ENCODE measurements at regions not wholly inside any gene's neighbourhood (a gene's known extent, or its start where the extent isn't known, plus 50 kb on each side); places are given as distances from the start of the nearest gene placed in this dataset.
A peak's percentile ranks its signal among the peaks of the same experiment; 100 is the strongest.
"Not testable (repeated sequence)": the region's sequence is repeated elsewhere in the genome, so short reads cannot be mapped to it uniquely, and the experiment has no call there.

DNA sequence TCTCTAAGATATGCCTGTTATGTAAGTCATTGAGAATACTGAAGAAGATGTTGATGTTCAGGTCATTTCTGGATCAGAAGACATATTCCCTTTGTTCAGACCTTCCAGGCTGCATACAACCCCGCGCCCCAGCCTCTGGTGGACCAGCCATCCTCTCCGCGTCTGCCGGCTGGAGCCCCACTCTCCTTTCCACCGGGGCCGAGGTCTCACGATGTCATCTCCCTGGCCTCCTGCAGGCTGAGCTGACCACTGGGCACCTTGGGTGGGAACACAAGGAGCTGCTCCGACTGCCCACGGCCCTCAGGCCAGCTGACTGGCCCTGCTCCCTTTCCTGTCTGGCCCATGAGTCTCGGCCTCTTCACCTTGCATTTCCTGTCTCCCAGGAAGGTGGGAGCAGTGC, 124.6 kb downstream of the SHANK2 start:
- Histone ChIP-seq H3K4me1 (ENCODE audit: control insufficient read depth in 2 of 2, insufficient read depth in 2 of 2, low read length in 2 of 2) (no peaks in the 10 kb centered on the region), H3K27ac (ENCODE audit: low read depth in 1 of 2, low read length in 1 of 2) (no peak overlapping the region), H3K27me3 (ENCODE audit: control insufficient read depth in 2 of 2, insufficient read depth in 1 of 2, low read length in 1 of 2) (no peaks in the 10 kb centered on the region), H3K36me3 (ENCODE audit: control insufficient read depth in 2 of 2, insufficient read depth in 2 of 2, low read length in 1 of 2) (no peaks in the 10 kb centered on the region), H3K9me3 (ENCODE audit: control insufficient read depth in 2 of 2, insufficient read depth in 1 of 2, low read length in 1 of 2) (no peaks in the 10 kb centered on the region), H3K4me3 (ENCODE audit: low read length in 2 of 2) (no peak overlapping the region)
- no peak for DNase-seq (ENCODE audit: low read depth in 6 of 9, low spot score in 9 of 9)
- 91% methylated on average over 11 of the region's 11 CpGs for WGBS

GRCh38 chr11:71126401-71126800, 126.0 kb downstream of the SHANK2 start:
- H3K27me3 ChIP-seq (ENCODE audit: control insufficient read depth in 2 of 2, insufficient read depth in 1 of 2, low read length in 1 of 2); H3K9me3 ChIP-seq (ENCODE audit: control insufficient read depth in 2 of 2, insufficient read depth in 1 of 2, low read length in 1 of 2); H3K4me3 ChIP-seq (ENCODE audit: low read length in 2 of 2); H3K4me1 ChIP-seq (ENCODE audit: control insufficient read depth in 2 of 2, insufficient read depth in 2 of 2, low read length in 2 of 2); H3K36me3 ChIP-seq (ENCODE audit: control insufficient read depth in 2 of 2, insufficient read depth in 2 of 2, low read length in 1 of 2); H3K27ac ChIP-seq (ENCODE audit: low read depth in 1 of 2, low read length in 1 of 2); DNase-seq (ENCODE audit: low read depth in 6 of 9, low spot score in 9 of 9): not testable (repeated sequence)
- WGBS: 80% methylated on average over 5 of the region's 5 CpGs

DNA sequence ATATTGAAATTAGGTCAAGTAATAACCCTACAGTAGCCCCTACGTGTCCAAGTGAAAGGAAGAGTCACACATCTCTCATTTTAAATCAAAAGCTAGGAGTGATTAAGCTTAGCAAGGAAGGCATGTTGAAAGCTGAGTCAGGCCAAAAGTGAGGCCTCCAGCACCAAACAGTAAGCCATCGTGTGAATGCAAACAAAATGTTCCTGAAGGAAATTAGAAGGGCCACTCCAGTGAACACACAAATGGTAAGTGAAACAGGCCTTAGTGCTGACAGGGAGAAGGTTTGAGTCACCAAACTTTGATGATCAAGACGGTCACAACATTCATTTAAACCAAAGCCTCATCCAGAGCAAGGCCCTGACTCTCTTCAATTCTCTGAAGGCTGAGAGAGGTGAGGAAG, 127.2 kb downstream of the SHANK2 start:
- H3K27ac ChIP-seq (ENCODE audit: low read depth in 1 of 2, low read length in 1 of 2): no peak overlapping the region
- H3K4me1 ChIP-seq (ENCODE audit: control insufficient read depth in 2 of 2, insufficient read depth in 2 of 2, low read length in 2 of 2): no peaks in the 10 kb centered on the region
- H3K27me3 ChIP-seq (ENCODE audit: control insufficient read depth in 2 of 2, insufficient read depth in 1 of 2, low read length in 1 of 2): no peaks in the 10 kb centered on the region
- H3K9me3 ChIP-seq (ENCODE audit: control insufficient read depth in 2 of 2, insufficient read depth in 1 of 2, low read length in 1 of 2): no peaks in the 10 kb centered on the region
- H3K4me3 ChIP-seq (ENCODE audit: low read length in 2 of 2): no peak overlapping the region
- no peak for DNase-seq (ENCODE audit: low read depth in 6 of 9, low spot score in 9 of 9)
- WGBS: 81% methylated on average over 3 of the region's 3 CpGs
- H3K36me3 ChIP-seq (ENCODE audit: control insufficient read depth in 2 of 2, insufficient read depth in 2 of 2, low read length in 1 of 2): no peaks in the 10 kb centered on the region

DNA sequence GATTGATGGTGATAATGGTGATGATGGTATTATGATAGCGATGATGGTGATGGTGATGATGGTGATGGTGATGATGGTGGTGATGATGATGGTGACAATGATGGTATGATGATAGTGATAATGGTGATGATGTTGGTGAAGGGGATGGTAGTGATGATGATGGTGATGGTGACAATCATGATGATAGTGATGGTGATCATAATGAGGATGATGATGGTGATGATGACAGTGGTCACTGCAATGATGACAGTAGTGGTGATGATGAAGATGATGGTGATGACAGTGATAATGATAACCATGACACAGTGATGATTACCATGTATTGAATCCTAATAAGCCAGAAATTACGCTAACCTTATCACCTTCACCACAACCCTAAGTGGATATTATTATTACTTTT, 128.2 kb downstream of the SHANK2 start:
- no peak for DNase-seq (ENCODE audit: low read depth in 6 of 9, low spot score in 9 of 9)
- Histone ChIP-seq H3K27ac (ENCODE audit: low read depth in 1 of 2, low read length in 1 of 2) (no peak overlapping the region), H3K9me3 (ENCODE audit: control insufficient read depth in 2 of 2, insufficient read depth in 1 of 2, low read length in 1 of 2) (no peaks in the 10 kb centered on the region), H3K36me3 (ENCODE audit: control insufficient read depth in 2 of 2, insufficient read depth in 2 of 2, low read length in 1 of 2) (no peaks in the 10 kb centered on the region), H3K27me3 (ENCODE audit: control insufficient read depth in 2 of 2, insufficient read depth in 1 of 2, low read length in 1 of 2) (no peaks in the 10 kb centered on the region), H3K4me1 (ENCODE audit: control insufficient read depth in 2 of 2, insufficient read depth in 2 of 2, low read length in 2 of 2) (no peaks in the 10 kb centered on the region), H3K4me3 (ENCODE audit: low read length in 2 of 2) (no peak overlapping the region)
- WGBS: 96% methylated on average over 2 of the region's 2 CpGs

GRCh38 chr11:71120471-71120896, 131.9 kb downstream of the SHANK2 start:
- WGBS: 27% methylated on average over 7 of the region's 7 CpGs
- no peak overlapping the region for H3K4me3 ChIP-seq (ENCODE audit: low read length in 2 of 2)
- peak in 1 of 9 donors; percentile 1 for DNase-seq (ENCODE audit: low read depth in 6 of 9, low spot score in 9 of 9)
- no peaks in the 10 kb centered on the region for H3K27me3 ChIP-seq (ENCODE audit: control insufficient read depth in 2 of 2, insufficient read depth in 1 of 2, low read length in 1 of 2)
- H3K36me3 ChIP-seq (ENCODE audit: control insufficient read depth in 2 of 2, insufficient read depth in 2 of 2, low read length in 1 of 2): no peaks in the 10 kb centered on the region
- no peaks in the 10 kb centered on the region for H3K4me1 ChIP-seq (ENCODE audit: control insufficient read depth in 2 of 2, insufficient read depth in 2 of 2, low read length in 2 of 2)
- H3K27ac ChIP-seq (ENCODE audit: low read depth in 1 of 2, low read length in 1 of 2): no peak overlapping the region
- no peaks in the 10 kb centered on the region for H3K9me3 ChIP-seq (ENCODE audit: control insufficient read depth in 2 of 2, insufficient read depth in 1 of 2, low read length in 1 of 2)

GRCh38 chr11:71119656-71120269, 132.6 kb downstream of the SHANK2 start:
- Histone ChIP-seq H3K9me3 (ENCODE audit: control insufficient read depth in 2 of 2, insufficient read depth in 1 of 2, low read length in 1 of 2) (no peaks in the 10 kb centered on the region), H3K4me3 (ENCODE audit: low read length in 2 of 2) (no peak overlapping the region), H3K27me3 (ENCODE audit: control insufficient read depth in 2 of 2, insufficient read depth in 1 of 2, low read length in 1 of 2) (no peaks in the 10 kb centered on the region), H3K4me1 (ENCODE audit: control insufficient read depth in 2 of 2, insufficient read depth in 2 of 2, low read length in 2 of 2) (no peaks in the 10 kb centered on the region), H3K27ac (ENCODE audit: low read depth in 1 of 2, low read length in 1 of 2) (no peak overlapping the region), H3K36me3 (ENCODE audit: control insufficient read depth in 2 of 2, insufficient read depth in 2 of 2, low read length in 1 of 2) (no peaks in the 10 kb centered on the region)
- no peak for DNase-seq (ENCODE audit: low read depth in 6 of 9, low spot score in 9 of 9)
- 92% methylated on average over 9 of the region's 9 CpGs for WGBS

DNA sequence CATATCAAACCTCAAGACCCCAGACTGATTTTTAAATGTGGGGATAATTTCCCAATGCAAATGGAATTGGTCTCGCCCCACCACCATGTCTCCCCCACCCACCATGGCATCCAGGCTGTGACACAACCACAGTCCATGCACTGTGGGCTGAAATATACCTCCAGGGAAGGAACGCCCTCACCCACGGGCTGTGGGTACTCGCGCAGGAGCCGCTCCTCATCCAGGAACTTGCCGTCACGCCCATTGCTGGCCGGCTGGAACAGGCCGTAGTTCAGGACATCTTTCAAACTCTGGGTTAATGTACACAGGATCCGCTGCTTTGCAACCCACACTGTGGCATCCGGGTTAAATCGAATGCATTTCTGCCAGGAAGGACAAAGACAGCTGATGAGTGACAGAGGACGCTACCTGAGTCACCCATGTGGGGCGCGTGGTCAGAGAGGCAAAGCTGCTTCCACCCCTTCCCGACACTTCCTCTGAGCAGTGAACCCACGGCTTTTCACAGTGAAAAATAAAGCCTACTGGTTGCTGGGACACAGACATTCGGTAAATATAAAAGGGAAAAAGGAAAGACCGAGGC, 133.6 kb downstream of the SHANK2 start:
- no peaks in the 10 kb centered on the region for H3K36me3 ChIP-seq (ENCODE audit: control insufficient read depth in 2 of 2, insufficient read depth in 2 of 2, low read length in 1 of 2)
- no peaks in the 10 kb centered on the region for H3K4me1 ChIP-seq (ENCODE audit: control insufficient read depth in 2 of 2, insufficient read depth in 2 of 2, low read length in 2 of 2)
- DNase-seq (ENCODE audit: low read depth in 6 of 9, low spot score in 9 of 9): no peak
- no peaks in the 10 kb centered on the region for H3K27me3 ChIP-seq (ENCODE audit: control insufficient read depth in 2 of 2, insufficient read depth in 1 of 2, low read length in 1 of 2)
- WGBS: 90% methylated on average over 20 of the region's 20 CpGs
- no peaks in the 10 kb centered on the region for H3K9me3 ChIP-seq (ENCODE audit: control insufficient read depth in 2 of 2, insufficient read depth in 1 of 2, low read length in 1 of 2)
- no peak overlapping the region for H3K27ac ChIP-seq (ENCODE audit: low read depth in 1 of 2, low read length in 1 of 2)
- no peak overlapping the region for H3K4me3 ChIP-seq (ENCODE audit: low read length in 2 of 2)

GRCh38 chr11:71117311-71117710, 135.1 kb downstream of the SHANK2 start:
- WGBS: 95% methylated on average over 5 of the region's 5 CpGs
- no peak for DNase-seq (ENCODE audit: low read depth in 6 of 9, low spot score in 9 of 9)
- no peaks in the 10 kb centered on the region for H3K36me3 ChIP-seq (ENCODE audit: control insufficient read depth in 2 of 2, insufficient read depth in 2 of 2, low read length in 1 of 2)
- no peaks in the 10 kb centered on the region for H3K4me1 ChIP-seq (ENCODE audit: control insufficient read depth in 2 of 2, insufficient read depth in 2 of 2, low read length in 2 of 2)
- H3K9me3 ChIP-seq (ENCODE audit: control insufficient read depth in 2 of 2, insufficient read depth in 1 of 2, low read length in 1 of 2): no peaks in the 10 kb centered on the region
- no peak overlapping the region for H3K27ac ChIP-seq (ENCODE audit: low read depth in 1 of 2, low read length in 1 of 2)
- H3K27me3 ChIP-seq (ENCODE audit: control insufficient read depth in 2 of 2, insufficient read depth in 1 of 2, low read length in 1 of 2): no peaks in the 10 kb centered on the region
- H3K4me3 ChIP-seq (ENCODE audit: low read length in 2 of 2): no peak overlapping the region

DNA sequence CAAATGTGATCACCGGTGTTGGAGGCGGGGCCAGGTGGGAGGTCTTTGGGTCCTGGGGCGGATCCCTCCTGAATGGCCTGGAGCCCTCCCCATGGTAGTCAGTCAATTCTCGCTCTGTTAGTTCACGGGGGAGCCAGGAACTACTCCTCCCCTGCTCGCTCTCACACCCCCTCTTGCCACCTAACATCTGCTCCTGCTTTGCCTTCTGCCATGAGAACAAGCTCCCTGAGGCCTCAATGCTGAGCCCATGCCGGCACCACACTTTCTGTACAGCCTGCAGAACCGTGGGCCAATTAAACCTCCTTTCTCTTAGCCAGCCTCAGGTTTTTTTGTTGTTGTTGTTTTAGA, 135.7 kb downstream of the SHANK2 start:
- DNase-seq (ENCODE audit: low read depth in 6 of 9, low spot score in 9 of 9): no peak
- H3K36me3 ChIP-seq (ENCODE audit: control insufficient read depth in 2 of 2, insufficient read depth in 2 of 2, low read length in 1 of 2): no peaks in the 10 kb centered on the region
- H3K4me3 ChIP-seq (ENCODE audit: low read length in 2 of 2): no peak overlapping the region
- no peak overlapping the region for H3K27ac ChIP-seq (ENCODE audit: low read depth in 1 of 2, low read length in 1 of 2)
- no peaks in the 10 kb centered on the region for H3K9me3 ChIP-seq (ENCODE audit: control insufficient read depth in 2 of 2, insufficient read depth in 1 of 2, low read length in 1 of 2)
- H3K27me3 ChIP-seq (ENCODE audit: control insufficient read depth in 2 of 2, insufficient read depth in 1 of 2, low read length in 1 of 2): no peaks in the 10 kb centered on the region
- WGBS: 91% methylated on average over 8 of the region's 8 CpGs
- H3K4me1 ChIP-seq (ENCODE audit: control insufficient read depth in 2 of 2, insufficient read depth in 2 of 2, low read length in 2 of 2): no peaks in the 10 kb centered on the region

Measured in thymus (tissue), 11 donors.